Fibroblast of mammary gland (primary cell): ENCODE measurements at regions not wholly inside any gene's neighbourhood (a gene's known extent, or its start where the extent isn't known, plus 50 kb on each side); places are given as distances from the start of the nearest gene placed in this dataset.

Experiments used
- DNase-seq: peaks from one replicate; pipeline ENCODE4 v3.0.0-alpha.2; 2010; ENCODE audit warnings: low read depth
- H3K4me3 ChIP-seq: 2 replicates; pipeline ENCODE4 v1.5.1; 2011; ENCODE audit warnings: low read depth, mild to moderate bottlenecking, low read length, moderate library complexity; ENCODE audit not compliant: control insufficient read depth
- CTCF ChIP-seq: conservative IDR thresholded peaks from 2 replicates; pipeline ENCODE4 v1.5.1; 2011; ENCODE audit warnings: low read depth, low read length, inconsistent platforms; ENCODE audit not compliant: control insufficient read depth, insufficient read depth

DNA sequence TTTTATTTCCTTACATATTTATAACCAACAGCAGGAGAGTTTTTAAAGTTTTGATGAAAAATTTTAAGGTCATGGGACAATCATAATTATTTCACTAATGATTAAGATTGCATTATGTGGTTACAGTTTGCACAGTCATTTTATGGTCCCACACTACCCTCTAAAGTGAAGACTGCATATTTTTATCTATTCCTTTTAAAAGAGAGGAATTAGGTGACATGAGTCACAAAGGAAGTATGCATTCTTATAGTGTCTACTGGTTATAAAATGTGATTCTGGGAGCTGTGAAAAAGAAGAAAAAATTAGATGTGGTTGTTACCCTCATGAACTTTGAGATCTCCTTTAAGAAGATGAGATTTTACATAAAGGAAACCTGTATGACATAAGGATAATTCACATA lies 87.9 kb upstream of the GRIA1 start:
- no peak for TF ChIP-seq CTCF
- peak; percentile 45 for DNase-seq
- H3K4me3 ChIP-seq, result no peak overlapping the region

GRCh38 chr5:153403470-153403869 lies 87.0 kb upstream of the GRIA1 start:
- no peak for TF ChIP-seq CTCF
- no peak for DNase-seq
- H3K4me3 ChIP-seq, result no peak overlapping the region

DNA sequence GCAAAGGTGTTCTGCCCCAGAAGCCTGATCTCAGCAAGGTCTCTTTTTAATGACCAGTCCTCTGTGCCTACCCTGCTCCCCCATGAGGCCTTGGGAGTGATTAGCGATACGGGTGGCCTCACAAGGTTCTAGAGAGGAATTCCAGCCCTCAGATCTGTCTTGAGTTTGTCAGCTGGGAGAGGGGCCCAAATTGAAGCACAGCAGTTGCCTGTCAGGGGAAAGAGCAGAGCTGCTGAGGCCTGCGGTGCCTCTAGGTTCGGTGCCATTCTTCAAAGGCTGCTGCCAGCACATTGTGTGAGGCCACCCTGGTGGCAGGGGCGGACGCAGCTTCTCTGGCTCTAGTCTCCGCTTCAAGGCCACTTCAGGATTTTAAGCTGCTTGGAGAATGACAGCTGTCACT lies 85.7 kb upstream of the GRIA1 start:
- no peak overlapping the region for H3K4me3 ChIP-seq

DNA sequence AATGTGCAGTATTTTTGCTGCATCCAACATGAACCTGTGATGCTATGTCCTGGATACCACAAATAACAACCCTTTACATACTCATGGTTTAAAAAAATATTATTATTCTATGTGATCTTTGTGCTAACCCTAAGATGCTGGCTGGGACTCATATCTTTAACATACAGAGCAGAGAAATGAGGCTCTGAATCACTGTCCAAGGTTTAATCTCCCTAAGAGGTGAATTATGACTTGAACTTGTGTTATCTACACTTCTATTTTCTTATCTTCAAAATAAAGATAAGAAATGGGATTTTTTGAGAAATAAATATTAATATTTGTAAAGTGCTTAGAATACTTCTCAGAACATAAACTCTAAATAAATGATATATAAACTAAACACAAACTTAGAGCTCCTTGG lies 68.8 kb upstream of the GRIA1 start:
- no peak for TF ChIP-seq CTCF
- DNase-seq, result no peak
- H3K4me3 ChIP-seq, result no peak overlapping the region

More for the DNA sequence above, 85.7 kb upstream of the GRIA1 start:
- TF ChIP-seq CTCF, result no peak
- DNase-seq, result no peak

DNA sequence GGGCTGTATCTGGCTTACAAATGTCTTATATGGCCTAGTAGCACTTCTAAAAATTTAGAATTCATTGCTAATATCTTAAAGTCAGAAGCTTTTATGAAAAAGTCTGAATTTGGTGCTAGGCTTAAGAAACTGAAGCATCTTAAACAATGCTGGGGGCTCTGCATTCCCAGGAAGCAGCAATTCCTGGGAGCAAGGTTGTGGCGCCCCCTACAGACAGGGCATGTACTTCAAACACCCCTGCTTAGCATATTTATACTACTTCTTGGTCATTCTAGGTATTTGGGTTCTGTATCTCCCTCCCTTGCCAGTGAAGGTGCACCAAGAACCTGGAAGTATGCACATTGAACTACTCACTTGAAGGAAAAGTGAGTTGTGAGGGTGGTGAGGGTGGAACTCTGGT lies 64.6 kb upstream of the GRIA1 start:
- peak; percentile 6 for DNase-seq
- H3K4me3 ChIP-seq, result no peak overlapping the region
- peak; percentile 28 for TF ChIP-seq CTCF

GRCh38 chr5:153429761-153430380 lies 60.6 kb upstream of the GRIA1 start:
- H3K4me3 ChIP-seq, result no peak overlapping the region
- no peak for DNase-seq
- no peak for TF ChIP-seq CTCF

DNA sequence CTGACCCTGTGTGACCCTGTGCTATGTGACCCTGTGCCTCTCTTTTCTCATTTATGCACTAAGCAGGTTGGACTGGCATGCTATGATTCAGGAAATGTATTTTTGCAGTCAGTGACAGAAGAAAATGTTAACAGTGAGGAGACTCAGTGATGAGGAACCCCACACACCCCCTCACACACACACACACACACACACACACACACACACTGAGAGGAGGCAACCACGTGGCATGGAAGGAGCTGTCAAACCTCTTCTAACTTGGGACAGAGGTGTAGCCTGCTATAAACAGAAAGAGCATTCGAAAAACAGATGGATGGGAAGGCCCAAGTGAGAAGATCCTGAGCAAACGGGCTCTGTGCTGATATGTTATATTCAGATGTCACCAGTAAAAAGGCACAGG lies 57.9 kb upstream of the GRIA1 start:
- no peak overlapping the region for H3K4me3 ChIP-seq
- no peak for TF ChIP-seq CTCF
- DNase-seq, result no peak
